HG03280 (cell line): ENCODE measurements at regions not wholly inside any gene's neighbourhood (a gene's known extent, or its start where the extent isn't known, plus 50 kb on each side); places are given as distances from the start of the nearest gene placed in this dataset.
A peak's percentile ranks its signal among the peaks of the same experiment; 100 is the strongest.

Experiments
- ATAC-seq: cut with Tn5 transposase; IDR thresholded peaks from one replicate; pipeline ENCODE4 v1.9.1; 2021; ENCODE audit warnings: mild to moderate bottlenecking, moderate library complexity; ENCODE audit not compliant: unreplicated experiment

DNA sequence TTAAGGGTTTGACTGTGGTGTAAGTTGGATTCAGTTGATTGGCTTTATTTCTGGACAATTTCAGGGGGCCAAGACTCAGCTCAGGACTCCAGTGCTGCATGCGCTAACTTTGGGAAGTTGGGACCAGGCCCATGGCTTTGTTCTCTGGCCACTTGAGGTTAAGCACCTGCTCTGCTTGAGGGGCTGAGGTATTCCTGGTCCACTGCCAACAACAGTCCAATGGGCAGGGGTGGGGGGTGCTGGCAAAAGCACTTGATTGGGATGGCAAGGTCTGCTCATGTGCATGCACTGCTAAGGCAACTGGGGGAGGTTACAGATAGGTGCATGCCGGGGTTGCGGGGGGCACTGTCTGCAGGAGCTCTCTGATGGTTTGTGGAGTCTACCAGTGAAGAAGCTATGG is 52.6 kb upstream of the ASB17 start:
- ATAC-seq, result no peak

DNA sequence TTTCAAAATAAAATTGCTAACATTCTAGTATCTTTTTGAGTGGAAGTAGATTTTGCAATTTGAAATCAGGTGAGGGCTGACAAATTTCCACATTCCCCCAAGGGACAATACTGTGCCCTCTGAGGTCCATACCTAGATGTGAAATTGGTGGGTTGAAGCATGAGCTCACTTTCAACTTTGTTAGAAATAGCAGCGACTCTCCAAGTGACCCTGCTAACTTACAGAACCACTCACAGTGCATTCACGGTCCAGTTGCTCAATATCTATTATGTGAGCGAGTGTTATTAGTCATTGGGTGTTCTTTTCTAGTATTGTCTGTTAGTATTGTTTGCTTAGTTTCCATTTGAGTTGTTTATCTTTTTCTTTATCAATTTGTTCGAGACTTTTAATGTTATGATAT is 53.6 kb upstream of the ASB17 start:
- peak; percentile 72 for ATAC-seq

DNA sequence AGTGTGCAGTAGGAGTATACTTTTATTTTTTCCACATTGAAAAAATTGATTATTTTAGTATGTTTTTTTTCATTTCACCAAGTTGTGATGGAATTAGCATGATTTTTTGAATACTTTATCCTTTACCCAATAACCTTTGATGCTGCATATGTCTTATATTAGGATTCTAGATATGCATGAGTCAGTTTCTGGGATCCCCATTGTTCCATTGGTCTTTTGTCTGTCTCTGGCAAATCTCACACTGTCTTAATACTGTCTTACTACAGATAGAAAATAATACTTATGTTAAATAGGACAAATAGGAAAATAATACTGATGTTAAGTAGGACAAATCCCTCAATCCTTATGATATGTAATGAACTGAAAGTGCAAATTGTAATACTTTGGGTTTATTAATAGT is 54.3 kb upstream of the ASB17 start:
- no peak for ATAC-seq

DNA sequence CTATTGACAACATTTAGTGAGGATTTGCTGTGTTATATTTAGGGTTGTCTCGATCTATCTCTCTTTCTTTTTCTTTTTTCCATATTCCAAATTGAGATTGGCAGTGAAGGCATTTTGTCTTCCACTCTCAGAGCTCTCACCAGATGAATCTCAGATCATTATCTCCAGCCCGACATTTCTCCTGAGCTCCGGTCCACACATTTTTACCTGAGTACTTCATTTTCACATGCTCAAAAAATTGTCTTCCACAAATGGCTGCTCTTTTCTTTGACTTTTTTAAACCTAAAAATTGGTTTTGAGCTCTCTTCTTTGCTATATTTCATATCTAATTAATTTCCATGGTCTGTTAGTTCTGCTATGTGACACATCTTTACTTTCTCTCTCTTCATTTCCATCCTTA is 56.9 kb upstream of the ASB17 start:
- no peak for ATAC-seq

DNA sequence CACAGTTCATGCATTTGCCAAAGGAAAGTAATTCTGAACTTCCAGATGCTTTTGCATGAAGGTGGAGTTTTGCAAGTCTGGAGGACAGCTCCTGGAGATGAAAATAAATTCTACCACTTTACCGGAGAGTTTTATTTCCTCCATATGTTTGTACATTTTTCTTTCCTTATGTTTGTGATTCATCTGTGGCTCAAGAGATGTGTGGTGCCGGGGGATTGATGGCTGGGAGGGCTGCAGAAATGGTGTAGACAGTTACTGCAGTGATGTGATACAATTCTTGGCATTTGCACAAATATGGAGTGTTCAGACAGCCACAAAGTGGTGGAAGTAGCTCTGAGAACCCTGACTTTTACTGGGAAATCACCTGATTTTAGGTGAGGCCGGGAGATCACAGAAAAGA is 58.5 kb upstream of the ASB17 start:
- no peak for ATAC-seq

DNA sequence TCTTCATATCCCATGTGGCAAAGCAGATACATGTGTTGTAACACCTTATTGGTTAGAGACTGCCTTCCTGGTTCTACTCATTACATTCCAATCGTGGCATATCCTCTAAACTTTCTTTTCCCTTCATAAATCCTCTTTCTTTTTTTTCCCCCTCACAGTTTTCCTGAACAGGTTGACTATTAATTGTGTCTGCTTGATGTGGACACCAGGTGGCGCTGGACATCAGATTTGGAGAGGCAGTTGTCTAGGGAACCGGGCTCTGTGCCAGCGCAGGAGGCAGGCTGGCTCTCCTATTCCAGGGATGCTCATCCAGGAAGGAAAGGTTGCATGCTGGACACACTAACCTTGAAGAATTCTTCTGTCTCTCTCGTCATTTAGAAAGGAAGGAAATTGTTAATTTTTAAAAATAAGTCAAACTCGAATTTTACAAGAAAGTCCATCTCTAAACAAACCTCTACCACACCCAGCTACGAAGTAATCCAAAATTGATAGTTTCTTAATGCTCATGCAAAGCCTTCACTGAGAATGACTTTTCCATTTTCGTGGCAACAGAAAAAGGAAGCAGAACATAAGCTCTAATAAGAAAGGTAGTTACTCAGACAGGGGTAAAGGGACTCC is 59.4 kb upstream of the ASB17 start:
- peak; percentile 82 for ATAC-seq

DNA sequence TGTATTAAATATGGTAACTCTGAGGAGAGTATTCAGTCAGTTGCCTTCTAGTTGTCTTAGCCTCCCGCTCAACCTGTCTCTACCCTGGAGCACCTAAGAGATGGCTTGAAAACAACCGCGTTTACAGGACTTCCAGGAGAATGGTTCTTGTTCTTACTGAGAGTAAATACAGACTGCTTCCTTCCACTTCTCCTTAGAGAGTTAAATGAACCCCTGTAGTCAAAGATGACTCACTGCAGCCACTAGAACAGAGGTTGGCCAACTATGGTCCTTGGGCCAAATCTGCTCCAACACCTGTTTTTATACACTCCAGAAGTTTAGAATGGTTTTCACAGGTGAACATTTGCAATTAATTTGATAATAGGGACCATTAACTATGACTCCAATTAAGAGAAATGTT is 60.1 kb upstream of the ASB17 start:
- no peak for ATAC-seq

DNA sequence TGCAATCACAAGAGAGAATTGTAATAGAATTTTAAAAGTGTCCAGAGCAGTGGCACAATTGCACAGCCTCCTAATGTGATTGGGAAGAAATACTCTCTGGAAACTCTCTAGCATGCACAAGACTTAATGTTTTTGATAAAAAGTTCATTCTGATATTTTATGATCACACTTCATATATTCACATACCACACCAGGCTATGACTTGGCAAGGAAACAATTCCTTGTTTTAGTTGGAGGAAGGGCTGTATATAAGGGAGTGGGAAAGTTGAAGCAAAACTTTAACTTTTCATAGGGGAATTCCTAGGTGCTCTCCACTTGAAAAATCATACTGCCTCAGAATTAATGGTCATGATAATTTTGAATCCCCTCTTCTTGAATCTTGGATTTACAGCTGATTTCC is 61.5 kb upstream of the ASB17 start:
- ATAC-seq, result no peak

DNA sequence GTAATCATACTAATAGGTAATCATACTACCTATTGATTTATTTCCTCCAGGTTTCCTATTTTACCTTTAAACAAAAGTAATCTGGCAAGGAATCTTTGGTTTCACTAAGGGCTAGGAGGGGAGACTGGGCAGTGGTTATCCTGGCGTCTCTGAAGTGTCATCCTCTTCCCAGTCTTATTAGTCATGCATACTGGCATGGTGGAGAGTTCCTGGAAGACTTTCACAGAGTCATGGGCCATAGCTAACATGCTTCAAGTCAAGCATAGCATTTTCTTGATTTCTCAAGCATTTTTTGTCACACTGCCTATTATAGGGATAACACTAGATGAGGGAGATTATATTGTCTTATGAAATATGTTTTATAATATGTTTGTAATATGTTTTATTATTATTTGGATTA is 64.0 kb upstream of the ASB17 start:
- no peak for ATAC-seq

DNA sequence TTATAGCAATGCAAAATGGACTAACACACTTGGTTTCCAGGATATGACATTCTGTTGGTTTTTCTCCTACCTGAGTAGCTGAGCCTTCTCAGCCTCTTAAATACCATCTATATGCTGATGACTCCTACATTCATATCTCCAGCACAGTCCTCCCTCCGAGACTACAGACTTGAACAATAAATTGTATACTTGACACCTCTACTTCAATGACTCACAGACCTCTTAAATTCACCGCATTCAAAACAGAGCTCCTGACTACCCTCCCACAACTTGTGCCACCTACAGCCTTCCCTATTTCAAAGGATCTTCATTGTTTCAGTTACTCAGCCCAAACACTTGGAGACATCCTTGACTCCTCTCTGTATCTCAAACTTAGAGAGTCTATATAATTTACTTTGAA is 66.8 kb upstream of the ASB17 start:
- ATAC-seq, result no peak

DNA sequence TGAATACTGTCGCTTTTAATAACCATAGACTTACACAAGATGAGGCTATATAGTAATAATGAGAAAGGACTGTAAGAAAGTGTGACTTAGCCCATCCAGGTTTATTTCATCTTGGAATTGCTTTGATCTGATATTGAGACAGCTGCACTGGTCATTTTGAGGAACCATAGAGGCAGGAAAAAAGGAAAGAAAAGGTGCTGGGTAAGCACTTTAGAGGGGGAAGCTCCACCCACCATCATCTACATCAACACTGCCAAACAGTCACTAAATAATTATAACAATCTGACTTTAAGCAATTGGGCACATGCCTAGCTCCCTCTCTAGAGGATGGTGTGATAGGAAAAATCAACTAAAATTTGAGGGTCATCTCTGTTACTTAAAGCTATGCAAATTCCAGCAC is 70.6 kb upstream of the ST6GALNAC3 start:
- ATAC-seq, result no peak

DNA sequence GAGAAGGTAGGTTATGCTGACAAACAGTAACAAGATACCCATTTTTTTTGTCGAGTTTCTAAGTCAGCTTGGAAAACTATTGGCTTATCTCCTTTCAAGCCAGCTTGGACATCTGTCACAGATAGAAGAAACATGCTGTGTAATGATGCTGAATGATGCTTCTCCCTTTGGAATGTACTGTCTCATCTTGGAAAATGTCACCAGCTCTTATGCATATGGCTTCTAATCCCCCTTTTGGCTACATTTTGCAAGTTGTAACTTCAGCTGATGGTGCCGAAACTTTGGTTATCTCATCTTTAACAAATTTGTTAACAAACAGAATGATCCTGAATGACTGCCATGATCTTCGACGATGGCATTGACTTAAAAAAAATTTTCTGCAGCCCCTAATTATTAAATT is 68.8 kb upstream of the ST6GALNAC3 start:
- no peak for ATAC-seq

DNA sequence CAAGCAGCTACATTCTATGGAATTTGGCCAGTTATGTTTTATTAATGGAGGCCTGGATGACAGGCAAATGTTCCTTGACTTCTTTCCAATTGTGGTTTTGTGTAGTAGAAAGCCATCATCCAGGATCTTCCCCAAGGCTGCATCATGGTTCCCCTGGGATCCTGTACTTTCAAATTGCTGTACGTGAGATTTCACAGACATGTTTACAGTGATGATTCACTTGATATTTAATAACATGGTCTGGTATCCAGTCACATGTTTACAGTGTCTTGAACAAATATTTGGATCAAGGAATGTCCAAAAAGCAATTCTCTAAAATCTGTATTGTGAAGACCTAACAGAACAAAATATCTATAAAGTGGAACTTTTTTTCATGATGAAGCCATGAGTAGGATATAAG is 68.3 kb upstream of the ST6GALNAC3 start:
- ATAC-seq, result no peak

DNA sequence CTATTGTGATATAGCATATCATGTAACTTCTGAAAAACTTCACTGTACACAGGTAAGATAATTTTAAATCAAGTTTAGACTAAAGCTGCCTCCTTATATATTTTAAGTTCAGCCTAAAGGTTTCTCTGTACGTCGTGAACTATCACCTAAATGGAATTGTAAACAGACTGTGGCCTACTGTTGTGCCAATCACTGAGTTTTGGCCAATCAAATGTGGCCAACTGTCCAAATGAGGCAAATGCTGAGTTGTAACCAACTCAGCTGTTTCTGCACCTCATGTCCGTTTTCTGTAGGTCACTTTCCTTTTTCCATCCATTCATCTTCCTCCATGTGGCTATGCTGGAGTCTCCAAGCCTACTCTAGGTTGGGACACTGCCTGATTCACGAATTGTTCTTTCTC is 63.7 kb upstream of the ST6GALNAC3 start:
- ATAC-seq, result no peak

DNA sequence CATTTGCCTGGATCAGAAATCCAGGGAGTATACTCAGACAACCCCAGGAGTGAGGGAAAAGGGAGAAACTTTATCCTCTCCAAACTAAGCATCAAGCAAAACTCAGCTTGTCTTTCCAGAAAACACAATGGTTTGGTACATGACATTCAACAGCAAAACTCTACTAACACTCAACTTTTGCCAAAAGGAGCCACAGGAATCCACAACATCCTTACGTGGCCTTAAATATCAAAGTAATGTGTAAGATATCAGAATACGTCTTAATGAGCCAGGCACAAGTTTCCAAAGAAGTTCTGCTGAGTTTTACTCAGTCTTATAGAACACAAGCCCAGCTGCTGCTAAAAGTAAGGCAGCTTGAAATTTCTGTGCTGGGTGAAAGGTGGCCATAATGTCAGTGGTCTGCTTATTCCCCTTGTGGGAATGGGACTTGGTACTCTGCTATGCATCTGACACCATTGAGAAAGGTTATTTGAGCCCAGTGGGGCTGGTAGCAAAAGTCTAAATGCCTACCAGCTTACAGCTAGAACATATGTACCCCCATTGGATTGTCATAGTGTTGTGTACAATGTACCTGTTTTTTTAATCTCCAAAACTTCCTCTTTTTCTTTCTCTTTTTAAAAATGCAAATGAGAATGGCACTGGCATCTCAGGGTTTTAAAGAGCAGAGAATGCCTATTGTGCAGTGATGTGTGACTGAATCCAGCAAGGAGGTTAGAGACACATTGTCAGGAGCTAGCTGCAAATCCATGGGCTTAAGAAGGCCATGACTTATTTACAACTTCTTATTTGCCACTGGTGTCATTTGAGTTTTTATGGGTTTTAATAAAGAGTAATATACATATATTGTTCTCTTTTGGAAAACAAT is 62.0 kb upstream of the ST6GALNAC3 start:
- no peak for ATAC-seq

DNA sequence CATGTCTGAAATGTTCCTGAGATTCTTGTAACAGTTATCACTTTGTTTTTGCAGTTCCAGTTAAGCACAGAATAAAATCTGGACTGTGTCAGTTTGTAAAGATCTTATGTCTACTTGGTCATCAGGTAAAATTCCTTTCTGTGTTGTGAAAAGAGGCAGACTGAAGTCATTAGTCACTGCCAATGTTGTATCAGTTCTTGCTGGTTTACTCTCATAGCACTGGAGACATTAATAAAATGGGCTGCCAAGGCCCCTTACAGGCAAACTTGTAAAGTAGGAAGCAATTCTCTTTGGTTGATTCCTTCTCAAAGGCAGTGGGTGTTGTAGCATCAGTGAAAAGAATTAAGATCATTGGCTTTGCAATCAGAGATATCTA is 61.4 kb upstream of the ST6GALNAC3 start:
- no peak for ATAC-seq

DNA sequence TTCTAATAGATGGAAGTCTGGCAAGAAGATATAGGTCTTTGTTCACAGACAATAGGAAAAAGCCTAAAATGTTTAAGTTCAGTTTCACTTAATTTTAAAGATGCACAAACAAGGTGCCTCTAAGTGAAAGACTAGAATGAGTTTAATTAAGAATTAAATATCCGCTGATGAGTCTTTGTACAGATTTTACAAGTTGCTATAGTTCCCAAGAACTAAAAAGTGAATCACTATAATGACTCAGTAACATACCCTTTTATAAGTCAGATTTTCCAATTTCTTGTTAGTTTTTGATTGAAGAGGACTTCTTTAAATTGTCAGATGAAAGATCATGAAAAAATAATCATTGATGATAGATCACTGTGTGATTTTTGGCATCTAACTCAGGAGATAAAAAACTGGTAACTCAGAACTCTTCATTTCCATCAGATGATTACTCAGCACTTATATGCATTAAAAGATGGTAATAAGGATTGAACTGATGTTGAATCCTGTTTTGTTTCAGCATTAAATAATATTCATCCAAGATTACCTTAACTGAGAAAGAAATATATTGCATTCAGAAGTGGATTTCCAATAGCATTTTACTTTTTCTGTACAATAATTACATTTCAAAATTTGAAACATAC is 59.0 kb upstream of the ST6GALNAC3 start:
- no peak for ATAC-seq

DNA sequence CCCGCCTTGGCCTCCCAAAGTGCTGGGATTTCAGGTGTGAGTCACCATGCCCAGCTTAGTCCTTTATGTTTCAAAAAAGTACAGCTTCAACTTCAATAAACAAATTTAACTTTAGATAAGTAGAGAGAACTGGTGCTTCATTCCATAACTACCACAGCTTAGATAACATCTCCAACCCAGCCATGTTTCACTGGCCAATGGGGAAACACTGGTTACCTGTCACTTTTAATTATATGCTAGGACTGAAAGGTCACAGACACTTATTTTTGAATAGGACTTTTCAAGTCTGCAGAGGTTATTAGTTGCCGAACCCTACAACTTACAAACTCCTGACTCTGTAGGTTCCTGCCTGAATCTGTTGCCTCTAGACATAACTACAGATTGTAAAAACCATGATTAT is 56.5 kb upstream of the ST6GALNAC3 start:
- no peak for ATAC-seq

DNA sequence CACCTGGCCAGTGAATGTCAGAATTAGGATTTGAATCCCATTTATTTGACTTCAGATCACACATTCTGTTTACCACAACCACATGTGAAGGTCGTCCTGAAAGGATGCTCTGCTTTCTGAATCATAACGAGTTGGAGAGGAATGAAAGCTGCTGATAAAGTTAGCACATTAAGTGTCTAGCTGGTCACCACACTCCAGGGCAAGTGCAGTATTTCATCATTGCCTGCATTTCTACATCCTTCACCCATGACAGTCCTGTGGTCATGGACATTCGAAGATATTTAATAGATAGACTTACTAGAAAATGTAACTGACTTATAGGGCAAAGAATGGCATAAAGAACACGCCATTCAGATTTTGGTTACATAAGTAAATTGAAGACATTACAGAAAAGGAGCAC is 52.7 kb upstream of the ST6GALNAC3 start:
- no peak for ATAC-seq

DNA sequence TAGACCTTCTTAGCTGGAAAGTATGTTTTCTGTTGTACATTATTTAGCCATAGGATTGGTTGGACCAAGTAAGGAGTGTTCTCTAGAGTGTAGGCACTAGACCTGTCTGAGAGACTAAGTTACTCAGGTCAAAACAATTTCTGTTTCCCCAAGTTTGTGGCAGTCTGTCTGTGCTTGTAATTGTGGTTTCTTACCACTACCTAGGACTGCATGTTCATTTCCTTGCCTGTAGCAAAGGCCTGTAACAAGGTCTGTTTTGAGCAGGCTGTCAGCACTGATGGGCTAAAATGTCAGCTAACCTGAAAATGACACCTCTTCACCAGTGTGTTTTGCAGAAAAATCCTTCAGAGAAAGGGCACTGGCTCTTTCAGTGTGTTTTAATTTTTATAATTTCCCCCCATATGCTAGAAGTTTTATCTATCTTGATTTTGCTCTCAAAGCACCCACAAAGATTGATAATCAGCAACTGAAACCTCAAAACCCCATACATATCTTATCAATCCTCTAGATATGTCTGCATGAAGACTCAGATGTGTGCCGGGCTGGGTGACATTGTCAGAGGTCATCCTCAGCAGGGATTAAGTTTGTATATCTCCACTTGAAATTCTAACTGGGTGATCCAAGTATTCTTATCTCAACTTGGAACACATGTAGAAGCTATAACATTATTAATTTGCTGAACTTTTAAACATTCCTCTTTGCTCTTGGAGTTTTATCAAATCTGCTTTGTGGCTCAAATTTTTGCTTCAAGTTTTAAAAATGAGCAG is 50.7 kb upstream of the ST6GALNAC3 start:
- ATAC-seq, result no peak
